SKM-1 (cell line): ENCODE measurements at regions not wholly inside any gene's neighbourhood (a gene's known extent, or its start where the extent isn't known, plus 50 kb on each side); places are given as distances from the start of the nearest gene placed in this dataset.

Source experiments
- DNase-seq: peaks from one replicate; lab custom pipeline; 2025; ENCODE audit not compliant: unreplicated experiment; lab: John Stamatoyannopoulos, UW

DNA sequence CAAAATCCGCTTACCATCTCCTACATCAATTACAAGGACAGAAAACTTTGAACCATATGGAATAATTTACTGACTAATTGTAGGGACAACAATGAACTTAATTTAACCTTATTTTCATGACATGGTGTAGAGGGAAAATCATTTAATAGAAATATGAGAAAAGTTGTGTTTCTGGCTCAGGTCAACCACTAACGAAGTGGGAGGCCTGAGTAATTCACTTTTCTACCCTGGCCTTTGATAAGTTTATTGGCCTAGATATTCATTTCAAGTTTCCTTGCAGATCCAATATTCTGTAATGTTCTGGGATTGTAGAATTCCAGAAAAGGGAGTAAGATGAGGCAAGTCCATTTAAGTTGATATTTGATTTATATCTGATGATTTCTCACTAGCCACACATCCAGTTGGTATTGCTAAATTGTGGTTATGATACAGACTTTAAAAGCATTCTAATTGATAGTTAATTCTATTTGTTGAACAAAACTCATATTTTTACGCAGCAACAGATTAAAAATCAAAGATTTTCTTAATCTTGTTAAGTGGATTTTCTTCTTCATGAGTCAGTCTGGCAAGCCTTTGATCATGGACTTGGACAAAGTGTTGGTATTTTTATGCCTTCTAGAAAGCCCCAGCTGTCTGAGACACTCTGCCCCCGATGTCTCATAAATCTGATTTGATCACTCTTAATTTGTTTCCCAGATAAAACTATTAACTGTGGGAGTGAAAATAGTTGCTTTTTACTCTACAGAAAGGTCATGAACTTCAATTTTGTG, 336.5 kb downstream of the TMEM135 start:
- DNase-seq: no peak
